CD14-positive monocyte (primary cell): ENCODE measurements at regions not wholly inside any gene's neighbourhood (a gene's known extent, or its start where the extent isn't known, plus 50 kb on each side); places are given as distances from the start of the nearest gene placed in this dataset.

ENCODE experiments used
- DNase-seq, 3 donors: peaks; one replicate each; pipeline ENCODE4 v3.0.0-alpha.2; 2011 to 2022
- H2AFZ ChIP-seq: 2 replicates; pipeline ENCODE4 v1.6.0; 2012; ENCODE audit warnings: mild to moderate bottlenecking, low read depth, low read length, inconsistent platforms; ENCODE audit not compliant: insufficient read depth, poor library complexity, severe bottlenecking
- H3K27ac ChIP-seq, 2 donors: 1 replicate in 1 of 2; 2 replicates in 1 of 2; pipeline ENCODE4 v1.5.1; 2012 to 2013; ENCODE audit warnings: low read length in 2 of 2, control low read depth in 1 of 2, inconsistent platforms in 1 of 2, low read depth in 1 of 2, mild to moderate bottlenecking in 1 of 2
- H3K27me3 ChIP-seq, 2 donors: one replicate each; pipeline versions ENCODE4 v1.6.0 to v1.6.1; 2011 to 2013; ENCODE audit warnings: low read length in 2 of 2; ENCODE audit not compliant: control insufficient read depth in 2 of 2, insufficient read depth in 2 of 2
- H3K36me3 ChIP-seq, 2 donors: replicated peaks in 1 of 2; 1 replicate in 1 of 2; 2 replicates in 1 of 2; pipeline versions ENCODE4 v1.5.1 to v1.6.1; 2012 to 2013; ENCODE audit warnings: low read length in 2 of 2, control low read depth in 1 of 2, inconsistent platforms in 1 of 2, mild to moderate bottlenecking in 1 of 2; ENCODE audit not compliant: insufficient read depth in 2 of 2, control insufficient read depth in 1 of 2
- H3K4me1 ChIP-seq, 2 donors: 1 replicate in 1 of 2; 2 replicates in 1 of 2; pipeline versions ENCODE4 v1.5.1 to v1.6.1; 2012 to 2013; ENCODE audit warnings: low read length in 2 of 2, control low read depth in 1 of 2, inconsistent platforms in 1 of 2, mild to moderate bottlenecking in 1 of 2, moderate library complexity in 1 of 2; ENCODE audit not compliant: insufficient read depth in 2 of 2, control insufficient read depth in 1 of 2
- H3K4me2 ChIP-seq: replicated peaks from 2 replicates; pipeline ENCODE3; 2012; ENCODE audit warnings: low read length, moderate library complexity, mild to moderate bottlenecking; ENCODE audit not compliant: poor library complexity, severe bottlenecking; ENCODE audit errors: extremely low read depth
- H3K4me3 ChIP-seq, 3 experiments: fragments of 200-600 bp in 1 of 3; sonication (generic) in 1 of 3; replicated peaks in 1 of 3; 1 replicate in 2 of 3; 2 replicates in 1 of 3; pipeline ENCODE4 v1.5.1; 2011 to 2013; ENCODE audit warnings: low read length in 3 of 3, mild to moderate bottlenecking in 3 of 3, control low read depth in 2 of 3, low read depth in 2 of 3, inconsistent platforms in 1 of 3, moderate library complexity in 1 of 3
- H3K79me2 ChIP-seq: 2 replicates; pipeline ENCODE4 v1.6.0; 2012; ENCODE audit warnings: mild to moderate bottlenecking, control low read depth, inconsistent platforms, low read length, moderate library complexity; ENCODE audit not compliant: insufficient read depth
- H3K9ac ChIP-seq: 2 replicates; pipeline ENCODE4 v1.6.0; 2017; ENCODE audit warnings: low read length, mild to moderate bottlenecking; ENCODE audit not compliant: insufficient read depth, poor library complexity, severe bottlenecking
- H3K9me3 ChIP-seq, 2 donors: replicated peaks in 1 of 2; 1 replicate in 1 of 2; 2 replicates in 1 of 2; pipeline versions ENCODE4 v1.5.1 to v1.6.1; 2012 to 2013; ENCODE audit warnings: low read length in 2 of 2, control low read depth in 1 of 2; ENCODE audit not compliant: control insufficient read depth in 1 of 2, insufficient read depth in 1 of 2
- H4K20me1 ChIP-seq: 2 replicates; pipeline ENCODE4 v1.6.0; 2012; ENCODE audit warnings: mild to moderate bottlenecking, low read length, control low read depth, moderate library complexity; ENCODE audit not compliant: insufficient read depth
- H3K27ac Mint-ChIP-seq, 7 donors: one replicate each; pipeline ENCODE4 v1.8.0; 2020; ENCODE audit warnings: mild to moderate bottlenecking in 7 of 7, mixed read lengths in 7 of 7, moderate library complexity in 6 of 7, inconsistent platforms in 2 of 7
- H3K27me3 Mint-ChIP-seq, 3 donors: one replicate each; pipeline ENCODE4 v1.8.0; 2021 to 2022; ENCODE audit warnings: low read depth in 3 of 3, mild to moderate bottlenecking in 3 of 3, mixed read lengths in 3 of 3, moderate library complexity in 3 of 3, inconsistent platforms in 1 of 3
- H3K36me3 Mint-ChIP-seq, 2 donors: one replicate each; pipeline ENCODE4 v1.8.0; 2020; ENCODE audit warnings: mixed read lengths in 2 of 2, inconsistent platforms in 1 of 2, mild to moderate bottlenecking in 1 of 2
- H3K4me1 Mint-ChIP-seq: one replicate; pipeline ENCODE4 v1.8.0; 2020; ENCODE audit warnings: mild to moderate bottlenecking, mixed read lengths
- H3K4me3 Mint-ChIP-seq, 2 donors: one replicate each; pipeline ENCODE4 v1.8.0; 2020; ENCODE audit warnings: mild to moderate bottlenecking in 2 of 2, mixed read lengths in 2 of 2, moderate library complexity in 1 of 2
- H3K9me3 Mint-ChIP-seq, 7 donors: one replicate each; pipeline ENCODE4 v1.8.0; 2020 to 2022; ENCODE audit warnings: mixed read lengths in 7 of 7, mild to moderate bottlenecking in 6 of 7, moderate library complexity in 6 of 7, inconsistent platforms in 2 of 7
- WGBS: methylation state at CpG from one replicate; pipeline ENCODE4 v1.1.5; 2013; ENCODE audit warnings: missing lambda C conversion rate; ENCODE audit not compliant: insufficient coverage; 5-methylcytosine and 5-hydroxymethylcytosine counted together
- intact Hi-C, 2 donors: fragments of 100-400 bp; cut with micrococcal nuclease; formaldehyde crosslinking; loops; one replicate each; pipeline versions ENCODE4 v1.15.0 to v1.15.1; 2023
- TF ChIP-seq, protein P1 (sequence below): fragments of 200-600 bp; IDR thresholded peaks from one replicate; pipeline ENCODE4 v1.8.0; 2022; ENCODE audit warnings: antibody characterized with exemption, mild to moderate bottlenecking

DNA sequence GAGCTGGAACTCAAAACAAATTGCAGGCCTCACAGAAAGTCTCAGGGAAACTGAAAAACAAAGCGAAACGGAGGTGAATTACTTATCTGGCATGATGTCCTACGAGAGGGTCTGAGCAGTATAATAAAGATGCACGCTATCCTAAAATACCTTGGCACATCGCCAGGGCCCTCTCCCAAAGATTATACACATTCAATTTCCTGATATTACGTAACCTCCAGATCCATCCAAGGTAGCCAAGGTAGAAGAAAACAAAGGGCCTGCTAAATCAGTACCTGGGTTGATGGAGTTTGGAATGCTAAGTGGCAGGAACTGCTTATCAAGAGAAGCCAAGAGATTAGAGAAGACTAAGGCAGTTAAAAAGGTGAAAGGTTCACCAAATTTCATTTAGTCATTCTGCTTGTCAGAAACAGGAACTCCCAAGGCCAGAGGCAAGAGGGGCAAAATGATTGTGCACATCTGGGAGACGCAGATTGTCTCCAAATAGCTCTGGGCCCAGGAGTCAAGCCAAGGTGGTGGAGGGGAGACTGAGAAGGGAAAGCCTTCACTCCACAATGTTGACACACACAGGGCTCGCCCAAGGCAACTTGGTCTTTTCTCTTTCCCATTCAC is 236.8 kb upstream of the ATP5MC3 start:
- Mint-ChIP-seq H3K4me3 (no peak overlapping the region), H3K4me1 (peaks cover 16% of the 10 kb centered on the region), H3K27ac (no peak overlapping the region), H3K27me3 (peaks cover 0 to 3% (median 0%) of the 10 kb centered on the region in 3 donors), H3K9me3 (peaks cover 0 to 3% (median 0%) of the 10 kb centered on the region in 7 donors), H3K36me3 (no peaks in the 10 kb centered on the region)
- 70% methylated on average over 2 of the region's 8 CpGs for WGBS
- no peaks in the 10 kb centered on the region for H3K9me3 ChIP-seq
- no peak overlapping the region for H3K9ac ChIP-seq
- H2AFZ ChIP-seq = no peak overlapping the region
- no peak for DNase-seq
- H3K79me2 ChIP-seq = no peaks in the 10 kb centered on the region
- intact Hi-C loops = no loop called here
- no peak overlapping the region for H3K27ac ChIP-seq
- no peaks in the 10 kb centered on the region for H3K36me3 ChIP-seq
- H3K4me3 ChIP-seq = no peak overlapping the region
- no peak overlapping the region for H3K4me2 ChIP-seq
- H3K27me3 ChIP-seq = no peaks in the 10 kb centered on the region
- H4K20me1 ChIP-seq = no peaks in the 10 kb centered on the region
- H3K4me1 ChIP-seq = peaks cover 0 to 3% of the 10 kb centered on the region in 2 donors
- TF ChIP-seq, protein P1, sequence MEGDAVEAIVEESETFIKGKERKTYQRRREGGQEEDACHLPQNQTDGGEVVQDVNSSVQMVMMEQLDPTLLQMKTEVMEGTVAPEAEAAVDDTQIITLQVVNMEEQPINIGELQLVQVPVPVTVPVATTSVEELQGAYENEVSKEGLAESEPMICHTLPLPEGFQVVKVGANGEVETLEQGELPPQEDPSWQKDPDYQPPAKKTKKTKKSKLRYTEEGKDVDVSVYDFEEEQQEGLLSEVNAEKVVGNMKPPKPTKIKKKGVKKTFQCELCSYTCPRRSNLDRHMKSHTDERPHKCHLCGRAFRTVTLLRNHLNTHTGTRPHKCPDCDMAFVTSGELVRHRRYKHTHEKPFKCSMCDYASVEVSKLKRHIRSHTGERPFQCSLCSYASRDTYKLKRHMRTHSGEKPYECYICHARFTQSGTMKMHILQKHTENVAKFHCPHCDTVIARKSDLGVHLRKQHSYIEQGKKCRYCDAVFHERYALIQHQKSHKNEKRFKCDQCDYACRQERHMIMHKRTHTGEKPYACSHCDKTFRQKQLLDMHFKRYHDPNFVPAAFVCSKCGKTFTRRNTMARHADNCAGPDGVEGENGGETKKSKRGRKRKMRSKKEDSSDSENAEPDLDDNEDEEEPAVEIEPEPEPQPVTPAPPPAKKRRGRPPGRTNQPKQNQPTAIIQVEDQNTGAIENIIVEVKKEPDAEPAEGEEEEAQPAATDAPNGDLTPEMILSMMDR = no peak

DNA sequence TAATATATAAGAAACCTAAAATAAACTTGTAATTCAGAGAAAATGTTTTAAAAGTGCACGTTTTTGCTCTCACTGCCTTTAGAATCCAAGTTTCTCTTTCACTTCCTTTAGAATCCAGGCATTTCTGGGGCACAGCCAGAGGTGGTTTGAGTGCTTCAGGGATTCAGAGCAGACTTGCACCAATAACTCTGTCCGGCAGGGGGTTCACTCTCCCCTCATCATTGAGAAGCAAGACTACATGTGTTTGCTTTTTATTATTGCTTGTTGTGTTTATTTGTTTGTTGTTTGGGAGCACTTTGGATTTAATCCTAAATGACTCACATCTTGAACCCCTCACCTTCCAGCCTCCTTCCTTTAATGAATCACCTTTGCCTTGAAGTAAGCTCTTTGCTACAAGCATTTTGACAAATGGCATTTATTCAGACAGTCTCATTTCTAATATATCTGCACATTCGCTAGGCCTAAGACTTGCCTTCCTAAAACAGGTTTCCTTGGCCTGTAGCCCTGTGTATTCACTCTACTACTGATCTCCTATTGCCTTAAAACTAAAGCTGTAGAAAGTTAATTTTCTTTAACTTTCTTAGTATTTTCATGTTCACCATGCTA is 233.5 kb upstream of the ATP5MC3 start:
- Histone ChIP-seq H3K9ac (no peak overlapping the region), H3K27me3 (no peaks in the 10 kb centered on the region), H3K27ac (no peak overlapping the region), H3K9me3 (no peaks in the 10 kb centered on the region), H3K36me3 (no peaks in the 10 kb centered on the region), H3K4me1 (peaks cover 0 to 3% of the 10 kb centered on the region in 2 donors), H3K79me2 (no peaks in the 10 kb centered on the region), H2AFZ (no peak overlapping the region), H3K4me2 (peak overlapping the region; percentile 29), H3K4me3 (peak overlapping the region in 1 of 3 experiments; percentile 5), H4K20me1 (no peaks in the 10 kb centered on the region)
- WGBS = 80% methylated on average over 1 of the region's 3 CpGs
- TF ChIP-seq, protein P1 = peak; percentile 72
- peaks cover 0 to 3% (median 0%) of the 10 kb centered on the region in 3 donors for H3K27me3 Mint-ChIP-seq
- peak overlapping the region in 2 of 7 donors; percentile 24 to 26 for H3K27ac Mint-ChIP-seq
- H3K36me3 Mint-ChIP-seq = no peaks in the 10 kb centered on the region
- H3K4me3 Mint-ChIP-seq = peak overlapping the region in 1 of 2 donors; percentile 26
- H3K9me3 Mint-ChIP-seq = no peaks in the 10 kb centered on the region
- peaks cover 16% of the 10 kb centered on the region for H3K4me1 Mint-ChIP-seq
- intact Hi-C loops = no loop called here
- DNase-seq = peak; percentile 21 to 43 (median 24)
